PFSK-1 (cell line): ENCODE measurements at regions not wholly inside any gene's neighbourhood (a gene's known extent, or its start where the extent isn't known, plus 50 kb on each side); places are given as distances from the start of the nearest gene placed in this dataset.

Source experiments
- FOXP2 ChIP-seq: optimal IDR thresholded peaks from 2 replicates; pipeline ENCODE3; 2011; ENCODE audit warnings: borderline replicate concordance, control low read depth, inconsistent platforms; ENCODE audit not compliant: insufficient read depth; ENCODE audit errors: extremely low read length, extremely low read depth
- POLR2AphosphoS5 ChIP-seq: IDR thresholded peaks from 2 replicates; pipeline ENCODE4 v1.6.1; 2012; ENCODE audit warnings: low read depth, mild to moderate bottlenecking, control low read depth, low read length, moderate library complexity
- REST ChIP-seq, 2 experiments: IDR thresholded peaks; 2 replicates each; pipeline versions ENCODE4 v1.6.1 to v1.8.0; 2011 to 2012; ENCODE audit warnings: low read depth in 2 of 2, low read length in 2 of 2, control low read depth in 1 of 2, inconsistent platforms in 1 of 2, mild to moderate bottlenecking in 1 of 2, moderate library complexity in 1 of 2; ENCODE audit not compliant: insufficient read depth in 1 of 2
- SIN3A ChIP-seq: IDR thresholded peaks from 2 replicates; pipeline ENCODE4 v1.6.1; 2012; ENCODE audit warnings: mild to moderate bottlenecking, low read length, moderate library complexity, borderline replicate concordance; ENCODE audit not compliant: insufficient read depth
- TAF1 ChIP-seq: IDR thresholded peaks from 2 replicates; pipeline ENCODE4 v1.6.1; 2012; ENCODE audit warnings: low read length, control low read depth, borderline replicate concordance; ENCODE audit not compliant: insufficient read depth

- TF ChIP-seq REST (IDR thresholded peaks at IDR 0.05; ENCODE audit: insufficient read depth in 1 of 2, low read depth in 2 of 2, low read length in 2 of 2) = no peak
- TF ChIP-seq SIN3A = no peak
- no peak for TF ChIP-seq POLR2AphosphoS5
- TF ChIP-seq FOXP2 = no peak
- no peak for TF ChIP-seq TAF1
Observed at GRCh38 chr2:57313678-57314077, 732.9 kb upstream of the VRK2 start.

- TF ChIP-seq TAF1 = no peak
- no peak for TF ChIP-seq REST (IDR thresholded peaks at IDR 0.05; ENCODE audit: insufficient read depth in 1 of 2, low read depth in 2 of 2, low read length in 2 of 2)
- no peak for TF ChIP-seq FOXP2
- TF ChIP-seq SIN3A = no peak
- TF ChIP-seq POLR2AphosphoS5 = no peak
Observed at GRCh38 chr2:57314682-57315081, 731.9 kb upstream of the VRK2 start.

GRCh38 chr2:57330447-57330846 is 716.2 kb upstream of the VRK2 start:
- TF ChIP-seq FOXP2 (no peak), SIN3A (no peak), POLR2AphosphoS5 (no peak), REST (IDR thresholded peaks at IDR 0.05; ENCODE audit: insufficient read depth in 1 of 2, low read depth in 2 of 2, low read length in 2 of 2) (no peak), TAF1 (no peak)

GRCh38 chr2:57333221-57333620 is 713.4 kb upstream of the VRK2 start:
- no peak for TF ChIP-seq FOXP2
- no peak for TF ChIP-seq SIN3A
- no peak for TF ChIP-seq POLR2AphosphoS5
- no peak for TF ChIP-seq TAF1
- TF ChIP-seq REST (IDR thresholded peaks at IDR 0.05; ENCODE audit: insufficient read depth in 1 of 2, low read depth in 2 of 2, low read length in 2 of 2) = no peak
